Loucy (cell line): ENCODE measurements at regions not wholly inside any gene's neighbourhood (a gene's known extent, or its start where the extent isn't known, plus 50 kb on each side); places are given as distances from the start of the nearest gene placed in this dataset.

Experiments
- CTCF ChIP-seq: fragments of 200-600 bp; sonication (generic); conservative IDR thresholded peaks from 2 replicates; pipeline ENCODE4 v1.5.1; 2014; ENCODE audit warnings: mild to moderate bottlenecking, antibody characterized with exemption, low read length
- EZH2phosphoT487 ChIP-seq: fragments of 200-600 bp; IDR thresholded peaks from 2 replicates; pipeline ENCODE4 v1.6.1; 2018; ENCODE audit warnings: antibody characterized with exemption, mild to moderate bottlenecking, moderate library complexity, borderline replicate concordance

- TF ChIP-seq CTCF (no peak), EZH2phosphoT487 (no peak)
Measured at GRCh38 chr15:91692596-91692995, 160.9 kb upstream of the SLCO3A1 start.
